Vagina (tissue), 2 donors: ENCODE measurements at regions not wholly inside any gene's neighbourhood (a gene's known extent, or its start where the extent isn't known, plus 50 kb on each side); places are given as distances from the start of the nearest gene placed in this dataset.

Experiments used
- DNase-seq, 2 donors: peaks; one replicate each; pipeline ENCODE4 v3.0.0-alpha.2; 2017; ENCODE audit errors: extremely low spot score in 2 of 2
- H3K27ac ChIP-seq: fragments of 200-600 bp; sonication (generic); one replicate; pipeline ENCODE4 v1.5.1; 2019
- H3K27me3 ChIP-seq: fragments of 200-600 bp; sonication (generic); one replicate; pipeline ENCODE4 v1.5.1; 2019
- H3K36me3 ChIP-seq, 2 donors: fragments of 200-600 bp; sonication (generic); one replicate each; pipeline ENCODE4 v1.5.1; 2017 to 2019
- H3K4me1 ChIP-seq: fragments of 200-600 bp; sonication (generic); one replicate; pipeline ENCODE4 v1.5.1; 2019
- H3K4me3 ChIP-seq, 2 donors: fragments of 200-600 bp; sonication (generic); 1 replicate in 1 of 2; 2 replicates in 1 of 2; pipeline ENCODE4 v1.5.1; 2016 to 2019
- H3K9me3 ChIP-seq: fragments of 200-600 bp; sonication (generic); one replicate; pipeline ENCODE4 v1.5.1; 2019
- POLR2A ChIP-seq, 2 donors: fragments of 450-650 bp; IDR thresholded peaks; one replicate each; pipeline ENCODE4 v1.6.1; 2017; ENCODE audit warnings: antibody characterized with exemption in 2 of 2, mild to moderate bottlenecking in 2 of 2, moderate library complexity in 2 of 2
- POLR2AphosphoS5 ChIP-seq, 2 donors: sonication (generic); formaldehyde crosslinking; IDR thresholded peaks; one replicate each; pipeline ENCODE4 v1.9.0; 2017; ENCODE audit warnings: antibody characterized with exemption in 2 of 2, mild to moderate bottlenecking in 2 of 2, low read depth in 1 of 2; ENCODE audit not compliant: insufficient read depth in 1 of 2
- intact Hi-C: fragments of 100-400 bp; cut with DNase I; formaldehyde crosslinking; loops from one replicate; pipeline ENCODE4 v1.15.1; 2023
- TF ChIP-seq, protein P1 (sequence below), 3 experiments: fragments of 450-650 bp in 2 of 3; fragments of 200-600 bp in 1 of 3; sonication (generic) in 1 of 3; IDR thresholded peaks; one replicate each; pipeline ENCODE4 v1.5.1; 2017 to 2019; ENCODE audit warnings: antibody characterized with exemption in 3 of 3, mild to moderate bottlenecking in 2 of 3, moderate library complexity in 2 of 3

DNA sequence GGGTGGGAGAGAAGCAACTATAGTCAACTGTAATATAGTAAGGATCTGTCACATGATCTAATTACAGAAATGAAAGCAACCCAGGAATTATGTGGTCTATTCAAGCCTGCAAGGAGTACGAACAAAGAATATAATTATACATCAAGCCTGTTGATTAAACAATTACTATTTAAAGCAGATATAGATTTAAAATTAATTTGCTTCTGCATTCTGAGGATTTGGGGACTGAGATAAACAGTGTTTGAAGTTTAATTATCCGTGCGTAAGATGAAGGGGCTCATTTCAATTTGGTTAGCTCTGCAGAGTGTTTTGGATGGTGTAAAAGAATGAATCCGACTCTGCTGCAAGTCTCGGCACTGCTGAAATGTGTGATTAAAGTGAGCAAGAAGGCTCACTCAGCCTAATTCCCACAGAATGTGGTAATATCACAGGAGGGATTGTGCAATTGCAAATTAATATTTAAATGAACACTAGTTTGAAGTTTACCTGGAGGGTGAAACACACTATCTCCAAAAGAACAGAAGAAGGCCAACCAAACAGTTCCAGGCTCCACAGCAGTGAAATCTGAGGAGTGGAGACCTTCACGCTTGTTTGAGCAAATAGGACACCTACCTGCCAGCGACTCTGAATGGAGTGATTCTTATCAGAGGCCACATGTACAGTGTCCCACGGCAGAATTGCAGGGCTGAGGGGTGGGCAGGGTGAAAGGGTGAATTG, 420.6 kb upstream of the SLC30A5 start:
- DNase-seq, result no peak
- Histone ChIP-seq H3K4me1 (no peaks in the 10 kb centered on the region), H3K9me3 (no peaks in the 10 kb centered on the region), H3K27me3 (no peaks in the 10 kb centered on the region), H3K4me3 (no peak overlapping the region), H3K27ac (no peak overlapping the region), H3K36me3 (no peaks in the 10 kb centered on the region)
- TF ChIP-seq, protein P1, sequence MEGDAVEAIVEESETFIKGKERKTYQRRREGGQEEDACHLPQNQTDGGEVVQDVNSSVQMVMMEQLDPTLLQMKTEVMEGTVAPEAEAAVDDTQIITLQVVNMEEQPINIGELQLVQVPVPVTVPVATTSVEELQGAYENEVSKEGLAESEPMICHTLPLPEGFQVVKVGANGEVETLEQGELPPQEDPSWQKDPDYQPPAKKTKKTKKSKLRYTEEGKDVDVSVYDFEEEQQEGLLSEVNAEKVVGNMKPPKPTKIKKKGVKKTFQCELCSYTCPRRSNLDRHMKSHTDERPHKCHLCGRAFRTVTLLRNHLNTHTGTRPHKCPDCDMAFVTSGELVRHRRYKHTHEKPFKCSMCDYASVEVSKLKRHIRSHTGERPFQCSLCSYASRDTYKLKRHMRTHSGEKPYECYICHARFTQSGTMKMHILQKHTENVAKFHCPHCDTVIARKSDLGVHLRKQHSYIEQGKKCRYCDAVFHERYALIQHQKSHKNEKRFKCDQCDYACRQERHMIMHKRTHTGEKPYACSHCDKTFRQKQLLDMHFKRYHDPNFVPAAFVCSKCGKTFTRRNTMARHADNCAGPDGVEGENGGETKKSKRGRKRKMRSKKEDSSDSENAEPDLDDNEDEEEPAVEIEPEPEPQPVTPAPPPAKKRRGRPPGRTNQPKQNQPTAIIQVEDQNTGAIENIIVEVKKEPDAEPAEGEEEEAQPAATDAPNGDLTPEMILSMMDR (IDR thresholded peaks at IDR 0.05), result no peak
- TF ChIP-seq POLR2AphosphoS5 (IDR thresholded peaks at IDR 0.05; ENCODE audit: insufficient read depth in 1 of 2, low read depth in 1 of 2) (no peak), POLR2A (IDR thresholded peaks at IDR 0.05) (no peak)
- intact Hi-C loops, result no loop called here

GRCh38 chr5:68673823-68674180, 420.0 kb upstream of the SLC30A5 start:
- DNase-seq, result no peak
- intact Hi-C loops, result no loop called here
- TF ChIP-seq, protein P1 (IDR thresholded peaks at IDR 0.05), result no peak
- no peak for TF ChIP-seq POLR2AphosphoS5 (IDR thresholded peaks at IDR 0.05; ENCODE audit: insufficient read depth in 1 of 2, low read depth in 1 of 2)
- TF ChIP-seq POLR2A (IDR thresholded peaks at IDR 0.05), result no peak

GRCh38 chr5:68679041-68679440, 414.8 kb upstream of the SLC30A5 start:
- TF ChIP-seq POLR2AphosphoS5 (IDR thresholded peaks at IDR 0.05; ENCODE audit: insufficient read depth in 1 of 2, low read depth in 1 of 2) (no peak), POLR2A (IDR thresholded peaks at IDR 0.05) (no peak)
- TF ChIP-seq, protein P1 (IDR thresholded peaks at IDR 0.05), result no peak
- no peaks in the 10 kb centered on the region for H3K9me3 ChIP-seq
- H3K27ac ChIP-seq, result no peak overlapping the region
- H3K4me1 ChIP-seq, result peaks cover 19% of the 10 kb centered on the region
- intact Hi-C loops, result no loop called here
- DNase-seq, result no peak
- no peaks in the 10 kb centered on the region for H3K36me3 ChIP-seq
- no peaks in the 10 kb centered on the region for H3K27me3 ChIP-seq
- no peak overlapping the region for H3K4me3 ChIP-seq

More at GRCh38 chr5:68673823-68674180, 420.0 kb upstream of the SLC30A5 start:
- no peak overlapping the region for H3K4me3 ChIP-seq
- no peaks in the 10 kb centered on the region for H3K4me1 ChIP-seq
- H3K27me3 ChIP-seq, result no peaks in the 10 kb centered on the region
- H3K9me3 ChIP-seq, result no peaks in the 10 kb centered on the region
- H3K27ac ChIP-seq, result no peak overlapping the region
- no peaks in the 10 kb centered on the region for H3K36me3 ChIP-seq

- Histone ChIP-seq H3K27ac (no peak overlapping the region), H3K4me1 (peaks cover 19% of the 10 kb centered on the region), H3K4me3 (no peak overlapping the region), H3K9me3 (no peaks in the 10 kb centered on the region), H3K27me3 (no peaks in the 10 kb centered on the region), H3K36me3 (no peaks in the 10 kb centered on the region)
- no peak for DNase-seq
- intact Hi-C loops, result no loop called here
- TF ChIP-seq, protein P1 (IDR thresholded peaks at IDR 0.05), result no peak
- TF ChIP-seq POLR2AphosphoS5 (IDR thresholded peaks at IDR 0.05; ENCODE audit: insufficient read depth in 1 of 2, low read depth in 1 of 2) (no peak), POLR2A (IDR thresholded peaks at IDR 0.05) (no peak)
Measured at GRCh38 chr5:68680366-68680765, 413.4 kb upstream of the SLC30A5 start.

- intact Hi-C loops, result no loop called here
- no peak for DNase-seq
- H3K27me3 ChIP-seq, result no peaks in the 10 kb centered on the region
- no peaks in the 10 kb centered on the region for H3K36me3 ChIP-seq
- peaks cover 19% of the 10 kb centered on the region for H3K4me1 ChIP-seq
- H3K27ac ChIP-seq, result no peak overlapping the region
- no peak overlapping the region for H3K4me3 ChIP-seq
- H3K9me3 ChIP-seq, result no peaks in the 10 kb centered on the region
- TF ChIP-seq, protein P1 (IDR thresholded peaks at IDR 0.05), result no peak
- TF ChIP-seq POLR2AphosphoS5 (IDR thresholded peaks at IDR 0.05; ENCODE audit: insufficient read depth in 1 of 2, low read depth in 1 of 2), result no peak
- TF ChIP-seq POLR2A (IDR thresholded peaks at IDR 0.05), result no peak
Measured at GRCh38 chr5:68681929-68682328, 411.9 kb upstream of the SLC30A5 start.
